Endothelial cell (in vitro differentiated cells): ENCODE measurements at regions not wholly inside any gene's neighbourhood (a gene's known extent, or its start where the extent isn't known, plus 50 kb on each side); places are given as distances from the start of the nearest gene placed in this dataset.

Experiments
- DNase-seq: peaks from one replicate; pipeline ENCODE4 v3.0.0; 2021; ENCODE audit warnings: low spot score
- H3K27ac Mint-ChIP-seq: one replicate; pipeline ENCODE4 v1.8.0; 2021; ENCODE audit warnings: mixed read lengths, inconsistent platforms; ENCODE audit not compliant: unreplicated experiment
- H3K27me3 Mint-ChIP-seq: one replicate; pipeline ENCODE4 v1.8.0; 2021; ENCODE audit warnings: mild to moderate bottlenecking, moderate library complexity, mixed read lengths, inconsistent platforms; ENCODE audit not compliant: unreplicated experiment
- H3K36me3 Mint-ChIP-seq: one replicate; pipeline ENCODE4 v1.8.0; 2021; ENCODE audit warnings: mild to moderate bottlenecking, low read depth, mixed read lengths, inconsistent platforms; ENCODE audit not compliant: unreplicated experiment
- H3K4me1 Mint-ChIP-seq: one replicate; pipeline ENCODE4 v1.8.0; 2021; ENCODE audit warnings: mild to moderate bottlenecking, mixed read lengths, inconsistent platforms; ENCODE audit not compliant: unreplicated experiment
- H3K4me3 Mint-ChIP-seq: one replicate; pipeline ENCODE4 v1.8.0; 2021; ENCODE audit warnings: mild to moderate bottlenecking, mixed read lengths, inconsistent platforms; ENCODE audit not compliant: unreplicated experiment
- H3K9me3 Mint-ChIP-seq: one replicate; pipeline ENCODE4 v1.8.0; 2021; ENCODE audit warnings: mixed read lengths, inconsistent platforms; ENCODE audit not compliant: unreplicated experiment
- CTCF ChIP-seq: fragments of 200-600 bp; sonication (generic); IDR thresholded peaks from one replicate; pipeline ENCODE4 v1.5.0; 2021; ENCODE audit warnings: antibody characterized with exemption; ENCODE audit not compliant: unreplicated experiment

- Mint-ChIP-seq H3K27ac (no peak overlapping the region), H3K36me3 (no peaks in the 10 kb centered on the region), H3K27me3 (no peaks in the 10 kb centered on the region), H3K4me3 (no peak overlapping the region), H3K4me1 (peaks cover 8% of the 10 kb centered on the region), H3K9me3 (no peaks in the 10 kb centered on the region)
- no peak for TF ChIP-seq CTCF
- DNase-seq: no peak
These were observed 260.0 kb downstream of the ARL4A start for GRCh38 chr7:12947465-12947864.

GRCh38 chr7:12949060-12949931, 261.9 kb downstream of the ARL4A start:
- Mint-ChIP-seq H3K9me3 (no peaks in the 10 kb centered on the region), H3K36me3 (no peaks in the 10 kb centered on the region), H3K4me3 (no peak overlapping the region), H3K27me3 (no peaks in the 10 kb centered on the region), H3K4me1 (peaks cover 8% of the 10 kb centered on the region), H3K27ac (no peak overlapping the region)
- no peak for TF ChIP-seq CTCF
- DNase-seq: no peak

- H3K4me3 Mint-ChIP-seq: no peak overlapping the region
- H3K27me3 Mint-ChIP-seq: no peaks in the 10 kb centered on the region
- no peaks in the 10 kb centered on the region for H3K36me3 Mint-ChIP-seq
- no peak overlapping the region for H3K27ac Mint-ChIP-seq
- TF ChIP-seq CTCF: no peak
- peaks cover 8% of the 10 kb centered on the region for H3K4me1 Mint-ChIP-seq
- H3K9me3 Mint-ChIP-seq: no peaks in the 10 kb centered on the region
- no peak for DNase-seq
These were observed 264.0 kb downstream of the ARL4A start for GRCh38 chr7:12951397-12951801.

GRCh38 chr7:12954380-12955033, 267.1 kb downstream of the ARL4A start:
- Mint-ChIP-seq H3K9me3 (no peaks in the 10 kb centered on the region), H3K4me3 (no peak overlapping the region), H3K27me3 (no peaks in the 10 kb centered on the region), H3K27ac (no peak overlapping the region), H3K36me3 (no peaks in the 10 kb centered on the region), H3K4me1 (peaks cover 2% of the 10 kb centered on the region)
- no peak for DNase-seq
- TF ChIP-seq CTCF: no peak

GRCh38 chr7:12957487-12957886, 270.1 kb downstream of the ARL4A start:
- Mint-ChIP-seq H3K4me3 (no peak overlapping the region), H3K9me3 (no peaks in the 10 kb centered on the region), H3K4me1 (no peaks in the 10 kb centered on the region), H3K36me3 (no peaks in the 10 kb centered on the region), H3K27ac (no peak overlapping the region), H3K27me3 (no peaks in the 10 kb centered on the region)
- DNase-seq: no peak
- TF ChIP-seq CTCF: no peak
